Stimulated activated naive CD8-positive, alpha-beta T cell treated with anti-CD3 and anti-CD28 coated beads, Interleukin-15, amount 100 ng/mL, for 72 hours (primary cell): ENCODE measurements at regions not wholly inside any gene's neighbourhood (a gene's known extent, or its start where the extent isn't known, plus 50 kb on each side); places are given as distances from the start of the nearest gene placed in this dataset.
A peak's percentile ranks its signal among the peaks of the same experiment; 100 is the strongest.

Source experiments
- ATAC-seq: fragments of 150-1000 bp; cut with Tn5 transposase; 2 replicates; pipeline ENCODE4 v1.10.0; 2021; ENCODE audit warnings: mild to moderate bottlenecking, moderate library complexity
- DNase-seq, 2 donors: peaks; one replicate each; pipeline ENCODE4 v3.0.0; 2021 to 2022
- H3K27ac Mint-ChIP-seq, 2 donors: one replicate each; pipeline ENCODE4 v1.8.0; 2022; ENCODE audit warnings: mild to moderate bottlenecking in 2 of 2, mixed read lengths in 2 of 2, moderate library complexity in 2 of 2
- H3K27me3 Mint-ChIP-seq: one replicate; pipeline ENCODE4 v1.8.0; 2022; ENCODE audit warnings: mixed read lengths
- H3K4me1 Mint-ChIP-seq: one replicate; pipeline ENCODE4 v1.8.0; 2022; ENCODE audit warnings: mild to moderate bottlenecking, mixed read lengths
- H3K4me3 Mint-ChIP-seq, 2 donors: one replicate each; pipeline ENCODE4 v1.8.0; 2022; ENCODE audit warnings: mild to moderate bottlenecking in 2 of 2, mixed read lengths in 2 of 2, moderate library complexity in 1 of 2
- H3K9me3 Mint-ChIP-seq, 2 donors: one replicate each; pipeline ENCODE4 v1.8.0; 2022; ENCODE audit warnings: mixed read lengths in 2 of 2

- DNase-seq (no peak), ATAC-seq (no peak)
- Mint-ChIP-seq H3K27me3 (peaks cover 19% of the 10 kb centered on the region), H3K9me3 (no peaks in the 10 kb centered on the region), H3K27ac (peak overlapping the region in 1 of 2 donors; percentile 27), H3K4me1 (no peaks in the 10 kb centered on the region), H3K4me3 (no peak overlapping the region)
Measured at GRCh38 chr2:5980450-5981190, 288.4 kb downstream of the SOX11 start.

- peaks cover 0 to 7% of the 10 kb centered on the region in 2 donors for H3K9me3 Mint-ChIP-seq
- DNase-seq (no peak), ATAC-seq (no peak)
- H3K27me3 Mint-ChIP-seq: peaks cover 19% of the 10 kb centered on the region
- H3K4me1 Mint-ChIP-seq: no peaks in the 10 kb centered on the region
- no peak overlapping the region for H3K27ac Mint-ChIP-seq
- no peak overlapping the region for H3K4me3 Mint-ChIP-seq
Measured at GRCh38 chr2:5982193-5982902, 290.2 kb downstream of the SOX11 start.

GRCh38 chr2:5982903-5983265, 290.7 kb downstream of the SOX11 start:
- no peak for DNase-seq
- Mint-ChIP-seq H3K4me1 (no peaks in the 10 kb centered on the region), H3K27ac (no peak overlapping the region), H3K9me3 (peaks cover 0 to 7% of the 10 kb centered on the region in 2 donors), H3K4me3 (no peak overlapping the region), H3K27me3 (peaks cover 19% of the 10 kb centered on the region)
- no peak for ATAC-seq

- DNase-seq (no peak), ATAC-seq (no peak)
- peaks cover 19% of the 10 kb centered on the region for H3K27me3 Mint-ChIP-seq
- no peak overlapping the region for H3K27ac Mint-ChIP-seq
- H3K9me3 Mint-ChIP-seq: peaks cover 0 to 7% of the 10 kb centered on the region in 2 donors
- no peaks in the 10 kb centered on the region for H3K4me1 Mint-ChIP-seq
- no peak overlapping the region for H3K4me3 Mint-ChIP-seq
Measured at GRCh38 chr2:5983511-5984272, 291.5 kb downstream of the SOX11 start.

GRCh38 chr2:5984273-5984655, 292.1 kb downstream of the SOX11 start:
- H3K9me3 Mint-ChIP-seq: peaks cover 0 to 7% of the 10 kb centered on the region in 2 donors
- H3K4me3 Mint-ChIP-seq: no peak overlapping the region
- peaks cover 19% of the 10 kb centered on the region for H3K27me3 Mint-ChIP-seq
- ATAC-seq (no peak), DNase-seq (no peak)
- no peaks in the 10 kb centered on the region for H3K4me1 Mint-ChIP-seq
- no peak overlapping the region for H3K27ac Mint-ChIP-seq

- Mint-ChIP-seq H3K9me3 (peaks cover 0 to 7% of the 10 kb centered on the region in 2 donors), H3K27me3 (peaks cover 19% of the 10 kb centered on the region), H3K27ac (no peak overlapping the region), H3K4me3 (no peak overlapping the region), H3K4me1 (no peaks in the 10 kb centered on the region)
- DNase-seq (no peak), ATAC-seq (no peak)
Measured at GRCh38 chr2:5984946-5985345, 292.8 kb downstream of the SOX11 start.

GRCh38 chr2:5985536-5986385, 293.6 kb downstream of the SOX11 start:
- peaks cover 0 to 7% of the 10 kb centered on the region in 2 donors for H3K9me3 Mint-ChIP-seq
- no peaks in the 10 kb centered on the region for H3K4me1 Mint-ChIP-seq
- H3K4me3 Mint-ChIP-seq: no peak overlapping the region
- DNase-seq (no peak), ATAC-seq (no peak)
- H3K27ac Mint-ChIP-seq: no peak overlapping the region
- H3K27me3 Mint-ChIP-seq: peaks cover 19% of the 10 kb centered on the region

- Mint-ChIP-seq H3K4me1 (no peaks in the 10 kb centered on the region), H3K9me3 (peaks cover 0 to 7% of the 10 kb centered on the region in 2 donors), H3K4me3 (no peak overlapping the region), H3K27me3 (peaks cover 10% of the 10 kb centered on the region), H3K27ac (no peak overlapping the region)
- DNase-seq (no peak), ATAC-seq (no peak)
Measured at GRCh38 chr2:5986801-5987787, 294.9 kb downstream of the SOX11 start.

GRCh38 chr2:5988120-5988519, 295.9 kb downstream of the SOX11 start:
- H3K27ac Mint-ChIP-seq: no peak overlapping the region
- H3K4me1 Mint-ChIP-seq: no peaks in the 10 kb centered on the region
- ATAC-seq (no peak), DNase-seq (no peak)
- peaks cover 3% of the 10 kb centered on the region for H3K27me3 Mint-ChIP-seq
- H3K4me3 Mint-ChIP-seq: no peak overlapping the region
- peaks cover 0 to 7% of the 10 kb centered on the region in 2 donors for H3K9me3 Mint-ChIP-seq

- Mint-ChIP-seq H3K4me3 (no peak overlapping the region), H3K4me1 (no peaks in the 10 kb centered on the region), H3K9me3 (peaks cover 1 to 7% of the 10 kb centered on the region in 2 donors), H3K27ac (no peak overlapping the region), H3K27me3 (no peaks in the 10 kb centered on the region)
- DNase-seq (no peak), ATAC-seq (no peak)
Measured at GRCh38 chr2:5990086-5990485, 297.9 kb downstream of the SOX11 start.

DNA sequence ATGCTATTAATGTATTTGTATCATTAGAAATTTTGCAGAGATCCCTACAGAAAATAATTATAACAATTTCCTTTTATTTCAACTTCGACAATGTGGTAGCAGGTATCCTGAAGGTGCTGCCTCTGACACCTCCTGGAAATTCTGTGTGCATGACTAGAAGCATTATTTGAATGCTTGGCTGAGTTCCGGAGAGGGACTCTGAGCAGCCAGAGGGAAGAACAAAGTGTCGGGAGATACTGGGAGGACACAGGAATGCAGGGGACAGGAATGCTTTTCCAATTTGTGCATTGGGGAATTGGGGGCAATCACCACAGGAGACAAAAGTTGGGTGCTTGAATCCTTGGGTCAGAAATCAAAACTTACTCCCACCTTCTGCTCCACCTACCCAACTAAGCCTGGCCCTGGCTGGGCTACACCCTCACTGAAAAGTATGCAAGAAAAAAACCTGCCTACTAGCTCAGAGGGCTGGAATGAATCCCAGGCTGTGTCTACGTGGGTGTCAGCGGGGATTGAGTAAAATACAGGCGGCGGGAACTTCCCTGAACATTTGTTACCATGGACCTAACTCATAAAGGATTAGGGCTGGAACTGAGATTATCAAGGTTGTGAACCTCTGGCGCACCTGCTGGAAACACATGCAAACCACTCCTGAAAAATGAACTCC, 299.3 kb downstream of the SOX11 start:
- H3K27ac Mint-ChIP-seq: no peak overlapping the region

GRCh38 chr2:5995832-5996231, 303.6 kb downstream of the SOX11 start:
- Mint-ChIP-seq H3K9me3 (peaks cover 0 to 6% of the 10 kb centered on the region in 2 donors), H3K27ac (no peak overlapping the region), H3K4me3 (no peak overlapping the region), H3K27me3 (no peaks in the 10 kb centered on the region), H3K4me1 (no peaks in the 10 kb centered on the region)
- no peak for ATAC-seq
- DNase-seq: no peak

More for the DNA sequence above, 299.3 kb downstream of the SOX11 start:
- H3K4me1 Mint-ChIP-seq: no peaks in the 10 kb centered on the region
- H3K27me3 Mint-ChIP-seq: no peaks in the 10 kb centered on the region
- ATAC-seq (no peak), DNase-seq (no peak)
- peaks cover 6 to 7% of the 10 kb centered on the region in 2 donors for H3K9me3 Mint-ChIP-seq
- H3K4me3 Mint-ChIP-seq: no peak overlapping the region

- ATAC-seq: no peak
- no peaks in the 10 kb centered on the region for H3K27me3 Mint-ChIP-seq
- H3K9me3 Mint-ChIP-seq: peaks cover 0 to 16% of the 10 kb centered on the region in 2 donors
- no peak overlapping the region for H3K4me3 Mint-ChIP-seq
- DNase-seq: no peak
- no peaks in the 10 kb centered on the region for H3K4me1 Mint-ChIP-seq
- H3K27ac Mint-ChIP-seq: no peak overlapping the region
Measured at GRCh38 chr2:6008186-6008585, 316.0 kb downstream of the SOX11 start.

DNA sequence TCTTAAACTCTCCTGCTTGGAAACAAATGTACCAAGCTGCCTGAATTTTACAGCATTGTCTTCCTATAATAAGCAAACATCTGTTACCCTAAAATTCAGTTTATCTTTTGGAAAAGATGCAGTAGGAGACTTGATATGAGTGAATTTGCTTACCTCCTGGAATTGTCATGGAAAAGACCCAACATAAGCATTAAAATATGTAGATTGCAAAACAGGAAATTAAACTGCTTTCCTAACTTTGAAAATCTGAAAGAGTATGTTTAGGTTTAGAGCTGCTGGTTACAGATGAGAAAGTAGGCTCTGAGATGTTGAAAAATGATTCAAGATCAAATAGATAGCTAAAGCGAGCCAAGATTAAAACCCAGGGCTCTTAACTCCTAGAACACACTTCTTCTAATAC, 316.5 kb downstream of the SOX11 start:
- H3K9me3 Mint-ChIP-seq: peaks cover 0 to 16% of the 10 kb centered on the region in 2 donors
- H3K4me3 Mint-ChIP-seq: no peak overlapping the region
- no peak overlapping the region for H3K27ac Mint-ChIP-seq
- DNase-seq (no peak), ATAC-seq (no peak)
- H3K27me3 Mint-ChIP-seq: no peaks in the 10 kb centered on the region
- no peaks in the 10 kb centered on the region for H3K4me1 Mint-ChIP-seq
